Calu3 (cell line): ENCODE measurements at regions not wholly inside any gene's neighbourhood (a gene's known extent, or its start where the extent isn't known, plus 50 kb on each side); places are given as distances from the start of the nearest gene placed in this dataset.
A peak's percentile ranks its signal among the peaks of the same experiment; 100 is the strongest.

Source experiments
- BruUV-seq: library from RNA; stranded (reverse); fragments of 400-500 nt; replicated peaks from 2 replicates; lab custom pipeline; 2021; lab: Mats Ljungman, UMichigan
- CTCF ChIA-PET: fragments of 300-600 bp; sonication (Branson Sonifier 250); formaldehyde crosslinking; loops from one replicate; lab custom pipeline; 2022; ENCODE audit warnings: antibody characterized with exemption; lab: Charles Lee
- DNase-seq: peaks from one replicate; pipeline ENCODE4 v3.0.0; 2022
- H3K27ac Mint-ChIP-seq: one replicate; pipeline ENCODE4 v1.8.0; 2022; ENCODE audit warnings: mixed read lengths; ENCODE audit not compliant: unreplicated experiment
- H3K27me3 Mint-ChIP-seq: one replicate; pipeline ENCODE4 v1.8.0; 2022; ENCODE audit warnings: mixed read lengths; ENCODE audit not compliant: unreplicated experiment
- H3K36me3 Mint-ChIP-seq: one replicate; pipeline ENCODE4 v1.8.0; 2022; ENCODE audit warnings: mild to moderate bottlenecking, moderate library complexity, mixed read lengths; ENCODE audit not compliant: insufficient read depth, unreplicated experiment
- H3K4me1 Mint-ChIP-seq: one replicate; pipeline ENCODE4 v1.8.0; 2022; ENCODE audit warnings: mild to moderate bottlenecking, low read depth, mixed read lengths; ENCODE audit not compliant: unreplicated experiment
- H3K4me3 Mint-ChIP-seq: one replicate; pipeline ENCODE4 v1.8.0; 2022; ENCODE audit warnings: mild to moderate bottlenecking, low read depth, moderate library complexity, mixed read lengths; ENCODE audit not compliant: unreplicated experiment
- H3K9me3 Mint-ChIP-seq: one replicate; pipeline ENCODE4 v1.8.0; 2022; ENCODE audit warnings: low read depth, mixed read lengths; ENCODE audit not compliant: unreplicated experiment
- CTCF ChIP-seq: fragments of 200-600 bp; IDR thresholded peaks from one replicate; pipeline ENCODE4 v1.8.0; 2022; ENCODE audit warnings: antibody characterized with exemption; ENCODE audit not compliant: unreplicated experiment
- intact Hi-C: fragments of 100-400 bp; cut with micrococcal nuclease; formaldehyde crosslinking; loops from one replicate; pipeline ENCODE4 v1.10.0; 2022; ENCODE audit not compliant: unreplicated experiment

GRCh38 chr11:96461871-96462270, 72.1 kb downstream of the JRKL start:
- intact Hi-C loops: no loop called here
- CTCF ChIA-PET: interaction anchor here (0.5 kb wide), 1 partner anchor 118 kb away, joined by 3 read pairs; no protein-coding TSS in a partner anchor
- no peak for TF ChIP-seq CTCF
- Mint-ChIP-seq H3K9me3 (no peaks in the 10 kb centered on the region), H3K4me1 (no peaks in the 10 kb centered on the region), H3K27me3 (peaks cover 54% of the 10 kb centered on the region), H3K36me3 (no peaks in the 10 kb centered on the region), H3K27ac (no peak overlapping the region), H3K4me3 (no peak overlapping the region)
- no peak for DNase-seq
- no TSS peak for BruUV-seq

GRCh38 chr11:96464700-96465307, 75.0 kb downstream of the JRKL start:
- Mint-ChIP-seq H3K4me3 (no peak overlapping the region), H3K27ac (no peak overlapping the region), H3K36me3 (no peaks in the 10 kb centered on the region), H3K4me1 (no peaks in the 10 kb centered on the region), H3K27me3 (peaks cover 25% of the 10 kb centered on the region), H3K9me3 (no peaks in the 10 kb centered on the region)
- DNase-seq: no peak
- no TSS peak for BruUV-seq
- TF ChIP-seq CTCF: peak; percentile 19
- intact Hi-C loops: loop anchor here (2.0 kb wide), 2 partner anchors 332 to 676 kb away; no protein-coding TSS in a partner anchor
- CTCF ChIA-PET: interaction anchor here (0.7 to 1.7 kb wide), 4 partner anchors 12 to 676 kb away, joined by 3 to 11 read pairs (median 3); no protein-coding TSS in a partner anchor

GRCh38 chr11:96465512-96465911, 75.7 kb downstream of the JRKL start:
- intact Hi-C loops: loop anchor here (2.0 kb wide), 2 partner anchors 331 to 675 kb away; no protein-coding TSS in a partner anchor

GRCh38 chr11:96466607-96467006, 76.8 kb downstream of the JRKL start:
- H3K27ac Mint-ChIP-seq: no peak overlapping the region
- CTCF ChIA-PET: no interaction called here
- H3K4me3 Mint-ChIP-seq: no peak overlapping the region
- BruUV-seq: no TSS peak
- no peak for DNase-seq
- no peaks in the 10 kb centered on the region for H3K36me3 Mint-ChIP-seq
- no peaks in the 10 kb centered on the region for H3K4me1 Mint-ChIP-seq
- intact Hi-C loops: no loop called here
- no peak for TF ChIP-seq CTCF
- H3K27me3 Mint-ChIP-seq: peaks cover 7% of the 10 kb centered on the region
- no peaks in the 10 kb centered on the region for H3K9me3 Mint-ChIP-seq

More at GRCh38 chr11:96465512-96465911, 75.7 kb downstream of the JRKL start:
- BruUV-seq: no TSS peak
- Mint-ChIP-seq H3K4me1 (no peaks in the 10 kb centered on the region), H3K9me3 (no peaks in the 10 kb centered on the region), H3K36me3 (no peaks in the 10 kb centered on the region), H3K4me3 (no peak overlapping the region), H3K27ac (no peak overlapping the region), H3K27me3 (peaks cover 18% of the 10 kb centered on the region)
- no peak for TF ChIP-seq CTCF
- CTCF ChIA-PET: interaction anchor here (1.7 kb wide), 1 partner anchor 675 kb away, joined by 11 read pairs; no protein-coding TSS in a partner anchor
- no peak for DNase-seq
